T-cell (primary cell): ENCODE measurements at regions not wholly inside any gene's neighbourhood (a gene's known extent, or its start where the extent isn't known, plus 50 kb on each side); places are given as distances from the start of the nearest gene placed in this dataset.
"Not testable (repeated sequence)": the region's sequence is repeated elsewhere in the genome, so short reads cannot be mapped to it uniquely, and the experiment has no call there.

Experiments used
- ATAC-seq, 4 experiments: fragments of 200-7000 bp in 3 of 4; fragments of 150-1000 bp in 1 of 4; cut with Tn5 transposase; replicated peaks in 1 of 4; 1 replicate in 3 of 4; 2 replicates in 1 of 4; pipeline ENCODE4 v1.10.0; 2021; ENCODE audit warnings: moderate library complexity in 3 of 4, mild to moderate bottlenecking in 2 of 4, moderate number of reproducible peaks in 1 of 4
- CTCF ChIA-PET, 2 donors: fragments of 300-600 bp; sonication (Branson Sonifier 250); formaldehyde crosslinking; loops; one replicate each; lab custom pipeline; 2022; ENCODE audit warnings: antibody characterized with exemption in 2 of 2; lab: Charles Lee
- POLR2A ChIA-PET, 2 donors: fragments of 300-600 bp; sonication (Branson Sonifier 250); formaldehyde crosslinking; loops; one replicate each; lab custom pipeline; 2022; ENCODE audit warnings: antibody characterized with exemption in 2 of 2; lab: Charles Lee
- DNase-seq, 35 experiments: peaks; one replicate each; pipeline versions ENCODE4 v3.0.0 to v3.0.0-alpha.2; 2013 to 2023
- H3K27ac ChIP-seq: one replicate; pipeline ENCODE4 v1.5.1; 2013; ENCODE audit warnings: low read length
- H3K27me3 ChIP-seq, 2 experiments: replicated peaks in 1 of 2; 1 replicate in 1 of 2; 2 replicates in 1 of 2; pipeline versions ENCODE4 v1.6.1 to v1.7.0; 2013; ENCODE audit warnings: low read length in 1 of 2, mixed read lengths in 1 of 2; ENCODE audit not compliant: control insufficient read depth in 2 of 2, insufficient read depth in 2 of 2; ENCODE audit errors: extremely low read depth in 1 of 2
- H3K36me3 ChIP-seq, 2 donors: 1 replicate in 1 of 2; 2 replicates in 1 of 2; pipeline versions ENCODE4 v1.6.1 to v1.7.0; 2013; ENCODE audit warnings: low read length in 1 of 2; ENCODE audit not compliant: control insufficient read depth in 2 of 2, insufficient read depth in 1 of 2; ENCODE audit errors: extremely low read depth in 1 of 2
- H3K4me1 ChIP-seq, 2 experiments: 1 replicate in 1 of 2; 2 replicates in 1 of 2; pipeline versions ENCODE4 v1.6.1 to v1.7.0; 2013; ENCODE audit warnings: low read length in 2 of 2, mixed read lengths in 1 of 2; ENCODE audit not compliant: insufficient read depth in 2 of 2, control insufficient read depth in 1 of 2; ENCODE audit errors: extremely low read depth in 1 of 2
- H3K4me3 ChIP-seq, 2 donors: 1 replicate in 1 of 2; 2 replicates in 1 of 2; pipeline versions ENCODE4 v1.5.1 to v1.7.0; 2013; ENCODE audit warnings: mild to moderate bottlenecking in 2 of 2, low read length in 1 of 2, moderate library complexity in 1 of 2; ENCODE audit not compliant: control insufficient read depth in 1 of 2; ENCODE audit errors: extremely low read depth in 1 of 2
- H3K9me3 ChIP-seq: 2 replicates; pipeline ENCODE4 v1.7.0; 2013
- H3K27ac Mint-ChIP-seq, 2 donors: one replicate each; pipeline ENCODE4 v1.8.0; 2020 to 2021; ENCODE audit warnings: mild to moderate bottlenecking in 2 of 2, mixed read lengths in 2 of 2
- H3K27me3 Mint-ChIP-seq, 2 donors: one replicate each; pipeline ENCODE4 v1.8.0; 2021 to 2022; ENCODE audit warnings: mixed read lengths in 2 of 2
- H3K36me3 Mint-ChIP-seq: one replicate; pipeline ENCODE4 v1.8.0; 2021; ENCODE audit warnings: mixed read lengths
- H3K4me1 Mint-ChIP-seq, 3 donors: one replicate each; pipeline ENCODE4 v1.8.0; 2020 to 2022; ENCODE audit warnings: mixed read lengths in 3 of 3, mild to moderate bottlenecking in 1 of 3
- H3K4me3 Mint-ChIP-seq, 3 donors: one replicate each; pipeline ENCODE4 v1.8.0; 2020 to 2022; ENCODE audit warnings: mild to moderate bottlenecking in 3 of 3, mixed read lengths in 3 of 3, moderate library complexity in 3 of 3
- H3K9me3 Mint-ChIP-seq, 3 donors: one replicate each; pipeline ENCODE4 v1.8.0; 2020 to 2022; ENCODE audit warnings: mixed read lengths in 3 of 3
- whole genome bisulfite sequencing: methylation state at CpG from one replicate; pipeline ENCODE4 v1.1.5; 2013; ENCODE audit warnings: missing lambda C conversion rate; ENCODE audit not compliant: insufficient coverage; 5-methylcytosine and 5-hydroxymethylcytosine counted together

GRCh38 chr10:118882741-118883140 lies 128.0 kb upstream of the CACUL1 start:
- Histone ChIP-seq H3K27me3 (peaks cover 0 to 3% of the 10 kb centered on the region in 2 experiments), H3K36me3 (no peaks in the 10 kb centered on the region), H3K4me1 (no peaks in the 10 kb centered on the region), H3K9me3 (peaks cover 2% of the 10 kb centered on the region), H3K4me3 (no peak overlapping the region), H3K27ac (no peak overlapping the region)
- Mint-ChIP-seq H3K27me3 (peaks cover 0 to 10% of the 10 kb centered on the region in 2 donors), H3K9me3 (peaks cover 0 to 5% (median 0%) of the 10 kb centered on the region in 3 donors), H3K27ac (no peak overlapping the region), H3K36me3 (no peaks in the 10 kb centered on the region), H3K4me3 (no peak overlapping the region), H3K4me1 (no peaks in the 10 kb centered on the region)
- ChIA-PET POLR2A (no interaction called here), CTCF (no interaction called here)
- no CpG with 5 or more reads among the region's 2 CpGs for WGBS
- DNase-seq (no peak), ATAC-seq (no peak)

- Mint-ChIP-seq H3K27ac (no peak overlapping the region), H3K9me3 (peaks cover 3 to 8% (median 3%) of the 10 kb centered on the region in 3 donors), H3K27me3 (peaks cover 21 to 28% of the 10 kb centered on the region in 2 donors), H3K4me3 (no peak overlapping the region), H3K36me3 (no peaks in the 10 kb centered on the region), H3K4me1 (no peaks in the 10 kb centered on the region)
- no CpG with 5 or more reads among the region's 1 CpG for WGBS
- Histone ChIP-seq H3K4me3 (no peak overlapping the region), H3K27ac (no peak overlapping the region), H3K9me3 (no peaks in the 10 kb centered on the region), H3K36me3 (no peaks in the 10 kb centered on the region), H3K27me3 (peaks cover 0 to 8% of the 10 kb centered on the region in 2 experiments), H3K4me1 (no peaks in the 10 kb centered on the region)
- DNase-seq (no peak), ATAC-seq (no peak)
- CTCF ChIA-PET: no interaction called here
- POLR2A ChIA-PET: no interaction called here
These were observed 137.3 kb upstream of the NANOS1 start for GRCh38 chr10:118892255-118892654.

- H3K36me3 ChIP-seq, ATAC-seq, H3K9me3 Mint-ChIP-seq, H3K4me1 Mint-ChIP-seq, DNase-seq, H3K36me3 Mint-ChIP-seq, H3K27ac ChIP-seq, H3K9me3 ChIP-seq, H3K4me3 Mint-ChIP-seq, CTCF ChIA-PET, H3K27ac Mint-ChIP-seq, POLR2A ChIA-PET, H3K4me1 ChIP-seq, H3K4me3 ChIP-seq, H3K27me3 ChIP-seq: not testable (repeated sequence)
- peaks cover 13 to 16% of the 10 kb centered on the region in 2 donors for H3K27me3 Mint-ChIP-seq
- WGBS: 88% methylated on average over 5 of the region's 25 CpGs
These were observed 134.6 kb upstream of the NANOS1 start for GRCh38 chr10:118894891-118895290.

- Mint-ChIP-seq H3K27me3 (peaks cover 23 to 25% of the 10 kb centered on the region in 2 donors), H3K9me3 (no peaks in the 10 kb centered on the region), H3K36me3 (no peaks in the 10 kb centered on the region), H3K27ac (no peak overlapping the region), H3K4me1 (no peaks in the 10 kb centered on the region), H3K4me3 (no peak overlapping the region)
- no peak overlapping the region for H3K27ac ChIP-seq
- no peak for ATAC-seq
- H3K27me3 ChIP-seq: peaks cover 0 to 23% of the 10 kb centered on the region in 2 experiments
- no peak overlapping the region for H3K4me3 ChIP-seq
- POLR2A ChIA-PET: no interaction called here
- no peaks in the 10 kb centered on the region for H3K9me3 ChIP-seq
- no peaks in the 10 kb centered on the region for H3K36me3 ChIP-seq
- 98% methylated on average over 5 of the region's 9 CpGs for WGBS
- CTCF ChIA-PET: interaction anchor here in 1 of 2 donors (0.5 kb wide), 1 partner anchor 193 kb away, joined by 7 read pairs; no protein-coding TSS in a partner anchor
- H3K4me1 ChIP-seq: no peaks in the 10 kb centered on the region
- DNase-seq: no peak
These were observed 128.9 kb upstream of the NANOS1 start for GRCh38 chr10:118900617-118901016.

GRCh38 chr10:118901380-118901779 lies 128.1 kb upstream of the NANOS1 start:
- H3K27ac ChIP-seq: no peak overlapping the region
- H3K4me3 ChIP-seq: no peak overlapping the region
- H3K4me1 ChIP-seq: no peaks in the 10 kb centered on the region
- no peaks in the 10 kb centered on the region for H3K36me3 ChIP-seq
- no peak for DNase-seq
- no peaks in the 10 kb centered on the region for H3K9me3 Mint-ChIP-seq
- no peaks in the 10 kb centered on the region for H3K36me3 Mint-ChIP-seq
- H3K27me3 Mint-ChIP-seq: peaks cover 23 to 25% of the 10 kb centered on the region in 2 donors
- ChIA-PET POLR2A (no interaction called here), CTCF (interaction anchor here in 1 of 2 donors (0.6 kb wide), 1 partner anchor 48 kb away, joined by 7 read pairs; no protein-coding TSS in a partner anchor)
- ATAC-seq: no peak
- peaks cover 0 to 23% of the 10 kb centered on the region in 2 experiments for H3K27me3 ChIP-seq
- no CpG with 5 or more reads among the region's 4 CpGs for WGBS
- no peak overlapping the region for H3K27ac Mint-ChIP-seq
- no peak overlapping the region for H3K4me3 Mint-ChIP-seq
- H3K4me1 Mint-ChIP-seq: no peaks in the 10 kb centered on the region
- no peaks in the 10 kb centered on the region for H3K9me3 ChIP-seq

GRCh38 chr10:118901906-118902305 lies 127.6 kb upstream of the NANOS1 start:
- DNase-seq (no peak), ATAC-seq (no peak)
- Histone ChIP-seq H3K9me3 (no peaks in the 10 kb centered on the region), H3K27ac (no peak overlapping the region), H3K27me3 (peaks cover 0 to 23% of the 10 kb centered on the region in 2 experiments), H3K36me3 (no peaks in the 10 kb centered on the region), H3K4me1 (no peaks in the 10 kb centered on the region), H3K4me3 (no peak overlapping the region)
- ChIA-PET POLR2A (no interaction called here), CTCF (interaction anchor here in 1 of 2 donors (0.6 kb wide), 1 partner anchor 47 kb away, joined by 7 read pairs; no protein-coding TSS in a partner anchor)
- no peak overlapping the region for H3K4me3 Mint-ChIP-seq
- no peaks in the 10 kb centered on the region for H3K36me3 Mint-ChIP-seq
- no peaks in the 10 kb centered on the region for H3K4me1 Mint-ChIP-seq
- H3K9me3 Mint-ChIP-seq: no peaks in the 10 kb centered on the region
- peaks cover 23 to 25% of the 10 kb centered on the region in 2 donors for H3K27me3 Mint-ChIP-seq
- H3K27ac Mint-ChIP-seq: no peak overlapping the region
- WGBS: no CpG with 5 or more reads among the region's 4 CpGs

- H3K4me3 Mint-ChIP-seq, H3K9me3 ChIP-seq, CTCF ChIA-PET, H3K4me1 ChIP-seq, H3K4me1 Mint-ChIP-seq, ATAC-seq, H3K36me3 Mint-ChIP-seq, H3K27ac ChIP-seq, H3K27ac Mint-ChIP-seq, H3K4me3 ChIP-seq, H3K9me3 Mint-ChIP-seq, DNase-seq, POLR2A ChIA-PET, H3K36me3 ChIP-seq: not testable (repeated sequence)
- WGBS: no CpG with 5 or more reads among the region's 5 CpGs
- peaks cover 0 to 23% of the 10 kb centered on the region in 2 experiments for H3K27me3 ChIP-seq
- H3K27me3 Mint-ChIP-seq: peaks cover 23 to 25% of the 10 kb centered on the region in 2 donors
These were observed 126.9 kb upstream of the NANOS1 start for GRCh38 chr10:118902656-118903055.
